ENCODE measurements at regions not wholly inside any gene's neighbourhood (a gene's known extent, or its start where the extent isn't known, plus 50 kb on each side); places are given as distances from the start of the nearest gene placed in this dataset.

- TF ChIP-seq POU2F2 (IDR thresholded peaks at IDR 0.05; ENCODE audit: low read depth, low read length) (no peak), TAF1 (IDR thresholded peaks at IDR 0.05; ENCODE audit: low read depth, low read length) (no peak), POLR2A (IDR thresholded peaks at IDR 0.05; ENCODE audit: low read depth, low read length) (no peak), POLR2AphosphoS5 (IDR thresholded peaks at IDR 0.05; ENCODE audit: low read depth, low read length) (no peak)
Observed at GRCh38 chr3:178195824-178196223, 340.4 kb upstream of the KCNMB2 start.

Measured in GM12891 (cell line).